HG02884 (cell line): ENCODE measurements at regions not wholly inside any gene's neighbourhood (a gene's known extent, or its start where the extent isn't known, plus 50 kb on each side); places are given as distances from the start of the nearest gene placed in this dataset.

Experiments
- ATAC-seq: cut with Tn5 transposase; IDR thresholded peaks from one replicate; pipeline ENCODE4 v1.9.1; 2021; ENCODE audit warnings: mild to moderate bottlenecking, moderate library complexity; ENCODE audit not compliant: unreplicated experiment

DNA sequence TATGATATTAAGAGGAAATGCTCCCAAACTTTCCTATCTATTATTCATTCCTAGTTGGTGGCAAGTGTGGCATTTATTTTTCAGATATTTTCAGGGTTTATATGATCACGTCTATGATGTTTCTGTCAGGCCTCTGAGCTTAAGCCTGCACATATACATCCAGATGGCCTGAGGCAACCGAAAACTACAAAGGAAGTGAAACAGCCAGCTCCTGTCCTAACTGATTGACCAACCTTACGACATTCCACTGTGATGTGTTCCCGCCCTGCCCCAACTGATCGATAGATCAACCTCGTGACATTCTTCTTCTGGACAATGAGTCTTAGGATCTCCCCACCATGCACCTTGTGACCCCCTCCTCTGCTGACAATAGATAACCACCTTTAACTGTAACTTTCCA, 67.6 kb upstream of the CTSO start:
- no peak for ATAC-seq

DNA sequence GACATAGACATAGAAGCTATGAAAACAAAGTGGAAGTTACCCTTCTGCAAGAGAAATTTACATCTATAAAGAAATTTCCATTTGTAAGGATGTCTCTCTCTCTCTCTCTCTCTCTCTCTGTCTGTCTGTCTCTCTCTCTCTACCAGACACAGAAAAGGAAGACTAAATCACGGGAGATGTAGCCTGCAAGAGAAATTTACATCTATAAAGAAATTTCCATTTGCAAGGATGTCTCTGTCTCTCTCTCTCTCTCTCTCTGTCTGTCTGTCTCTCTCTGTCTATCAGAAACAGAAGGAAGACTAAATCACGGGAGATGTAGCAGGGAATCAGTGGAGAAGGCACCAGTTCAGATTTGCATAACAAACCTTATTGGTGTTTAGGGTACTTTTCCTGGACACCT, 65.6 kb upstream of the CTSO start:
- no peak for ATAC-seq

DNA sequence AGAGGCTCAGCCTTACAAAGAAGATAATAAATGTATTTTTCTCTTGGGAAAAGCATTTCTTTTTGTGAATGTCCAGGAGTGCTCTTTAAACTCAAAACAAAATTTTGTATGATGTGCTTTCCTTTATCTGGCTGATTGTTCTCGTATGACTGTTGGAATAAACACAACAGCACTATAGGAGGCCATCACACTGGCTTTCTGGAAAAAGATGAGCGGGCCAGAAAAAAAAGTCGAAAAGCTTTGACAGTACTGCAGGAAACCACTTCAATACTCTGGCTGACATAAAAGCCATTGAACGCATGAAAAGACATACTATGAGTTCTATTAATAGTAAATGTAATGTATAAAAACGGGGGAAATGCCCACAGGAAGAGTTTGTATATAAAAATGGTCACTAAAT, 64.7 kb upstream of the CTSO start:
- ATAC-seq = no peak

DNA sequence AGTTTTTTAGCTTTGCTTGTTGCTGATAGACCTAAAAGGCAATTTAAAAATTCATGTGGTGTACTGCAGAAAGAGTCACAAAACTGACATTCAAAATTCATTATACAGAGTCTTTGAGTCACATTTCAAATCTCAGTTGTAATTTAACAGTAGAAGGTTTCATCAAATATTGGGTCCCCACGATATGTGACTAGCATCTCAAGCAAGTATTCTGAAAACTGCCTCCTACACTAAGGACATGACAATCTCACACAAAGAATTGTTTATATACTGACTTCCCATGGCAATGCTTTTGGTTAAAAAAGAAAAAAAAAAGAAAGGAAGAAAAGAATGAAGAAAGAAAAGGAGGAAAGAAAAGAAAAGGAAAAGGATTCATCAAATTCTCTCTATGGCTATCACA, 62.1 kb upstream of the CTSO start:
- ATAC-seq = no peak

DNA sequence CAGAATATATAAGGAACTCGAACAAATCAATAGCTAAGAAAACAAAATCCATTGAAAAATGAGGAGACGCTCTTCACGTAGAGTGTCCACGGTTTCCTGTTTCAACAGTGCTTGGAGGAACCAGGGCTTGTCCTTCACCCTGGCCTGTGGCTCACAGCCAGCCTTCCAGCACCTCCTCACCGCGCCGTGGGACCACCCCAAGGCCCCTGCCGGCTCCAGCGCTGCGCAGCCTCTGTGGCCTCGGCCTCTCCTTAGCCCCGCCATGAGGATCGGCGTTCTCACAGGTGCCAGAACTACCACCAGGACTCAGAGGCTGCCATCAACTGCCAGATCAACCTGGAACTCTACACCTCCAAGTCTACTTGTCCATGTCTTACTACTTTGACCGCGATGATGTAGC, 52.5 kb upstream of the CTSO start:
- no peak for ATAC-seq
